IMR-90 (cell line): ENCODE measurements at regions not wholly inside any gene's neighbourhood (a gene's known extent, or its start where the extent isn't known, plus 50 kb on each side); places are given as distances from the start of the nearest gene placed in this dataset.

Source experiments
- ATAC-seq: fragments of 200-7000 bp; cut with Tn5 transposase; 2 replicates; pipeline ENCODE4 v1.9.1; 2020; ENCODE audit warnings: low read depth, mild to moderate bottlenecking, moderate library complexity
- BruUV-seq: library from RNA; stranded (reverse); fragments of 400-500 nt; replicated peaks from 2 replicates; lab custom pipeline; 2021; lab: Mats Ljungman, UMichigan
- CTCF ChIA-PET: fragments of 300-600 bp; formaldehyde crosslinking; extraction: SDS; loops from one replicate; lab custom pipeline; 2021; ENCODE audit warnings: antibody characterized with exemption; lab: Yijun Ruan, JAX
- POLR2A ChIA-PET: fragments of 300-600 bp; sonication (Branson Sonifier 250); formaldehyde crosslinking; loops from one replicate; lab custom pipeline; 2022; ENCODE audit warnings: antibody characterized with exemption; ENCODE audit not compliant: unreplicated experiment; lab: Charles Lee
- DNase-seq: peaks from one replicate; pipeline ENCODE4 v3.0.0; 2013
- H2AFZ ChIP-seq: replicated peaks from 2 replicates; pipeline ENCODE3; 2013; ENCODE audit warnings: low read length, mild to moderate bottlenecking; ENCODE audit not compliant: poor library complexity
- H2AK5ac ChIP-seq: 2 replicates; pipeline ENCODE4 v1.6.1; 2013; ENCODE audit warnings: low read depth, low read length, inconsistent platforms
- H2AK9ac ChIP-seq: replicated peaks from 2 replicates; pipeline ENCODE3; 2013; ENCODE audit warnings: mild to moderate bottlenecking, low read depth, low read length, moderate library complexity; ENCODE audit not compliant: poor library complexity
- H2BK120ac ChIP-seq: 2 replicates; pipeline ENCODE4 v1.6.1; 2013; ENCODE audit warnings: low read depth, low read length, inconsistent platforms
- H2BK15ac ChIP-seq: 3 replicates; pipeline ENCODE4 v1.6.1; 2013; ENCODE audit warnings: low read depth, low read length, inconsistent platforms
- H2BK20ac ChIP-seq: 2 replicates; pipeline ENCODE4 v1.6.1; 2013; ENCODE audit warnings: low read depth, mild to moderate bottlenecking, inconsistent platforms, low read length, moderate library complexity
- H2BK5ac ChIP-seq: 2 replicates; pipeline ENCODE4 v1.6.1; 2013; ENCODE audit warnings: mild to moderate bottlenecking, low read depth, low read length, inconsistent platforms; ENCODE audit not compliant: poor library complexity, severe bottlenecking
- H3K14ac ChIP-seq: replicated peaks from 2 replicates; pipeline ENCODE4 v1.6.1; 2013; ENCODE audit warnings: low read depth, low read length, inconsistent platforms
- H3K18ac ChIP-seq: 2 replicates; pipeline ENCODE4 v1.6.1; 2013; ENCODE audit warnings: low read depth, low read length, control low read depth
- H3K23ac ChIP-seq: 2 replicates; pipeline ENCODE4 v1.6.1; 2013; ENCODE audit warnings: low read depth, low read length, inconsistent platforms
- H3K27ac ChIP-seq: 2 replicates; pipeline ENCODE4 v1.5.1; 2013; ENCODE audit warnings: mild to moderate bottlenecking, control low read depth, low read length; ENCODE audit not compliant: insufficient read depth
- H3K27me3 ChIP-seq: 2 replicates; pipeline ENCODE4 v1.6.1; 2013; ENCODE audit warnings: low read length; ENCODE audit not compliant: control insufficient read depth, insufficient read depth
- H3K36me3 ChIP-seq: 2 replicates; pipeline ENCODE4 v1.6.1; 2013; ENCODE audit warnings: low read length, mixed read lengths; ENCODE audit not compliant: control insufficient read depth, insufficient read depth
- H3K4ac ChIP-seq: 2 replicates; pipeline ENCODE4 v1.6.1; 2013; ENCODE audit warnings: low read depth, low read length, inconsistent platforms
- H3K4me1 ChIP-seq: 2 replicates; pipeline ENCODE4 v1.6.1; 2013; ENCODE audit warnings: low read length, mixed read lengths; ENCODE audit not compliant: control insufficient read depth, insufficient read depth
- H3K4me2 ChIP-seq: 2 replicates; pipeline ENCODE4 v1.6.1; 2013; ENCODE audit warnings: low read depth, mild to moderate bottlenecking, control low read depth, low read length, moderate library complexity
- H3K4me3 ChIP-seq: 2 replicates; pipeline ENCODE4 v1.5.1; 2013; ENCODE audit warnings: low read depth, mild to moderate bottlenecking, control low read depth, low read length, moderate library complexity; ENCODE audit not compliant: insufficient read depth
- H3K56ac ChIP-seq: 2 replicates; pipeline ENCODE4 v1.6.1; 2013; ENCODE audit warnings: low read length, inconsistent platforms; ENCODE audit not compliant: insufficient read depth; ENCODE audit errors: extremely low read depth
- H3K79me1 ChIP-seq, 2 experiments: 2 replicates each; pipeline ENCODE4 v1.6.1; 2013; ENCODE audit warnings: low read length in 2 of 2, inconsistent platforms in 1 of 2, low read depth in 1 of 2
- H3K9ac ChIP-seq: 2 replicates; pipeline ENCODE4 v1.6.1; 2013; ENCODE audit warnings: low read depth, low read length, control low read depth
- H3K9me1 ChIP-seq: 2 replicates; pipeline ENCODE4 v1.6.1; 2013; ENCODE audit warnings: low read length, inconsistent platforms; ENCODE audit not compliant: insufficient read depth
- H3K9me3 ChIP-seq: 2 replicates; pipeline ENCODE4 v1.6.1; 2013; ENCODE audit warnings: low read length; ENCODE audit not compliant: control insufficient read depth, insufficient read depth
- H4K20me1 ChIP-seq: 2 replicates; pipeline ENCODE4 v1.6.1; 2013; ENCODE audit warnings: low read length, inconsistent platforms; ENCODE audit not compliant: insufficient read depth
- H4K5ac ChIP-seq: 2 replicates; pipeline ENCODE4 v1.6.1; 2013; ENCODE audit warnings: mild to moderate bottlenecking, low read depth, low read length, control low read depth
- H4K8ac ChIP-seq, 2 experiments: 2 replicates each; pipeline ENCODE4 v1.6.1; 2013; ENCODE audit warnings: low read depth in 2 of 2, low read length in 2 of 2, control low read depth in 1 of 2, inconsistent platforms in 1 of 2
- H4K91ac ChIP-seq: 2 replicates; pipeline ENCODE4 v1.6.1; 2013; ENCODE audit warnings: low read depth, low read length, inconsistent platforms; ENCODE audit not compliant: insufficient read depth
- FOS ChIP-seq: fragments of 150-350 bp; IDR thresholded peaks from 2 replicates; pipeline ENCODE4 v1.6.1; 2016; ENCODE audit warnings: low read depth, low read length
- MAZ ChIP-seq: IDR thresholded peaks from 2 replicates; pipeline ENCODE4 v1.6.1; 2012; ENCODE audit warnings: low read depth, mild to moderate bottlenecking, low read length, improper control_type of control experiment, moderate library complexity, borderline replicate concordance
- NFE2L2 ChIP-seq: fragments of 150-350 bp; IDR thresholded peaks from 2 replicates; pipeline ENCODE4 v1.6.1; 2016; ENCODE audit warnings: low read depth, mild to moderate bottlenecking, low read length
- RFX5 ChIP-seq: IDR thresholded peaks from 2 replicates; pipeline ENCODE4 v1.8.0; 2012; ENCODE audit warnings: low read depth, mild to moderate bottlenecking, low read length, moderate library complexity
- WGBS, 2 experiments: methylation state at CpG; one replicate each; pipeline versions ENCODE4 v1.1.5 to v1.1.7; 2013; ENCODE audit warnings: missing lambda C conversion rate in 2 of 2; ENCODE audit not compliant: insufficient read length in 1 of 2; ENCODE audit errors: extremely low coverage in 2 of 2; 5-methylcytosine and 5-hydroxymethylcytosine counted together
- dilution Hi-C: fragments of 300-500 bp; cut with HindIII; formaldehyde crosslinking; loops from one replicate; pipeline ENCODE4 v1.14.3; 2018; ENCODE audit warnings: low sequenced_read_pairs; ENCODE audit not compliant: unreplicated experiment
- in situ Hi-C: fragments of 300-500 bp; cut with MboI; formaldehyde crosslinking; loops from 3 replicates; pipeline ENCODE4 v1.14.3; 2019; ENCODE audit warnings: low sequenced_read_pairs, inconsistent platforms, mixed read lengths
- intact Hi-C: fragments of 100-400 bp; cut with micrococcal nuclease; formaldehyde crosslinking; loops from 2 replicates; pipeline ENCODE4 v1.10.0; 2022
- TF ChIP-seq, protein P1 (sequence below): conservative IDR thresholded peaks from 2 replicates; pipeline ENCODE4 v1.5.1; 2012; ENCODE audit warnings: mild to moderate bottlenecking, low read depth, low read length, improper control_type of control experiment
- TF ChIP-seq, protein P2 (sequence below): fragments of 150-350 bp; IDR thresholded peaks from 2 replicates; pipeline ENCODE4 v1.6.1; 2016; ENCODE audit warnings: low read depth, mild to moderate bottlenecking, low read length, moderate library complexity, borderline replicate concordance

DNA sequence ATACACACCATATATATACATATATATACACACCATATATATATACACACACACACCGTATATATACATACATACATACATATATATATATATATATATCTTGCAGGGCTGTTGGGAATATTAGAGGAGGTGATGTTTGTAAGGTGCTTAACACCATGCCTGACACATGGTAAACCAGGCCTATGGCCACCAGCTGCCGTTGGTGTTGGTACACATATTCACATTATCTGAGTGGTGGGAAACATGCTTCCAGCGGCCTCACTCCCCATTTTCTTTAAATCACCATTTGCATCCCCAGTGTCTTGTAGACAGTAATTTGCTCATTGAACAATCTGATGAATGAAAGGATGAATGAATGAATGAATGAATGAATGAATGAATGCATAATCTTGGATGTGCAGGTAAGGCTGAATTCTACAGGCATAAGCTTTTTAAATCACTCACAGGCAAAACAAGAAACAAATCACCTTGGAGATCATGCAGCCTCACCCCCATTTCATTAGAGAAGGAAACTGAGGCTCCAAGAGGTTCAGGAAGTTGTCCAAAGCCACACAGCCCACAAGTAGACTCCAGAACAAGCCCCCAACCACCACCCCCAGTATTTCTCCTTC is 527.8 kb downstream of the MIAT start:
- in situ Hi-C loops = no loop called here
- TF ChIP-seq MAZ = no peak
- TF ChIP-seq FOS = no peak
- no peak for TF ChIP-seq NFE2L2
- no peak for TF ChIP-seq RFX5
- TF ChIP-seq, protein P1, sequence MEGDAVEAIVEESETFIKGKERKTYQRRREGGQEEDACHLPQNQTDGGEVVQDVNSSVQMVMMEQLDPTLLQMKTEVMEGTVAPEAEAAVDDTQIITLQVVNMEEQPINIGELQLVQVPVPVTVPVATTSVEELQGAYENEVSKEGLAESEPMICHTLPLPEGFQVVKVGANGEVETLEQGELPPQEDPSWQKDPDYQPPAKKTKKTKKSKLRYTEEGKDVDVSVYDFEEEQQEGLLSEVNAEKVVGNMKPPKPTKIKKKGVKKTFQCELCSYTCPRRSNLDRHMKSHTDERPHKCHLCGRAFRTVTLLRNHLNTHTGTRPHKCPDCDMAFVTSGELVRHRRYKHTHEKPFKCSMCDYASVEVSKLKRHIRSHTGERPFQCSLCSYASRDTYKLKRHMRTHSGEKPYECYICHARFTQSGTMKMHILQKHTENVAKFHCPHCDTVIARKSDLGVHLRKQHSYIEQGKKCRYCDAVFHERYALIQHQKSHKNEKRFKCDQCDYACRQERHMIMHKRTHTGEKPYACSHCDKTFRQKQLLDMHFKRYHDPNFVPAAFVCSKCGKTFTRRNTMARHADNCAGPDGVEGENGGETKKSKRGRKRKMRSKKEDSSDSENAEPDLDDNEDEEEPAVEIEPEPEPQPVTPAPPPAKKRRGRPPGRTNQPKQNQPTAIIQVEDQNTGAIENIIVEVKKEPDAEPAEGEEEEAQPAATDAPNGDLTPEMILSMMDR = no peak
- TF ChIP-seq, protein P2, sequence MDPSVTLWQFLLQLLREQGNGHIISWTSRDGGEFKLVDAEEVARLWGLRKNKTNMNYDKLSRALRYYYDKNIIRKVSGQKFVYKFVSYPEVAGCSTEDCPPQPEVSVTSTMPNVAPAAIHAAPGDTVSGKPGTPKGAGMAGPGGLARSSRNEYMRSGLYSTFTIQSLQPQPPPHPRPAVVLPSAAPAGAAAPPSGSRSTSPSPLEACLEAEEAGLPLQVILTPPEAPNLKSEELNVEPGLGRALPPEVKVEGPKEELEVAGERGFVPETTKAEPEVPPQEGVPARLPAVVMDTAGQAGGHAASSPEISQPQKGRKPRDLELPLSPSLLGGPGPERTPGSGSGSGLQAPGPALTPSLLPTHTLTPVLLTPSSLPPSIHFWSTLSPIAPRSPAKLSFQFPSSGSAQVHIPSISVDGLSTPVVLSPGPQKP = no peak

More for the DNA sequence above, 527.8 kb downstream of the MIAT start:
- Histone ChIP-seq H3K36me3 (no peaks in the 10 kb centered on the region), H2BK20ac (no peak overlapping the region), H3K18ac (no peak overlapping the region), H2AFZ (no peak overlapping the region), H3K9ac (no peak overlapping the region), H3K56ac (no peak overlapping the region), H3K14ac (no peak overlapping the region), H3K9me3 (no peaks in the 10 kb centered on the region), H4K20me1 (no peaks in the 10 kb centered on the region), H2BK5ac (no peak overlapping the region), H3K9me1 (no peaks in the 10 kb centered on the region), H3K4me3 (no peak overlapping the region), H4K91ac (no peak overlapping the region), H2BK120ac (no peak overlapping the region), H3K27me3 (peaks cover 45% of the 10 kb centered on the region), H3K23ac (no peak overlapping the region), H4K5ac (no peak overlapping the region), H4K8ac (no peak overlapping the region), H3K4me1 (no peaks in the 10 kb centered on the region), H2AK9ac (no peak overlapping the region), H2AK5ac (no peak overlapping the region), H3K4ac (no peak overlapping the region), H2BK15ac (no peak overlapping the region), H3K4me2 (no peak overlapping the region), H3K27ac (no peak overlapping the region), H3K79me1 (no peaks in the 10 kb centered on the region)
- POLR2A ChIA-PET = no interaction called here
- intact Hi-C loops (no loop called here), dilution Hi-C loops (no loop called here)
- ATAC-seq (no peak), DNase-seq (no peak)
- WGBS, 2 experiments = no CpG with 5 or more reads among the region's 3 CpGs
- BruUV-seq = no TSS peak
- CTCF ChIA-PET = no interaction called here
